CD14-positive monocyte (primary cell): ENCODE measurements at regions not wholly inside any gene's neighbourhood (a gene's known extent, or its start where the extent isn't known, plus 50 kb on each side); places are given as distances from the start of the nearest gene placed in this dataset.

Experiments
- DNase-seq, 3 donors: peaks; one replicate each; pipeline ENCODE4 v3.0.0-alpha.2; 2011 to 2022
- H2AFZ ChIP-seq: 2 replicates; pipeline ENCODE4 v1.6.0; 2012; ENCODE audit warnings: mild to moderate bottlenecking, low read depth, low read length, inconsistent platforms; ENCODE audit not compliant: insufficient read depth, poor library complexity, severe bottlenecking
- H3K27ac ChIP-seq, 2 donors: 1 replicate in 1 of 2; 2 replicates in 1 of 2; pipeline ENCODE4 v1.5.1; 2012 to 2013; ENCODE audit warnings: low read length in 2 of 2, control low read depth in 1 of 2, inconsistent platforms in 1 of 2, low read depth in 1 of 2, mild to moderate bottlenecking in 1 of 2
- H3K27me3 ChIP-seq, 2 donors: one replicate each; pipeline versions ENCODE4 v1.6.0 to v1.6.1; 2011 to 2013; ENCODE audit warnings: low read length in 2 of 2; ENCODE audit not compliant: control insufficient read depth in 2 of 2, insufficient read depth in 2 of 2
- H3K36me3 ChIP-seq, 2 donors: replicated peaks in 1 of 2; 1 replicate in 1 of 2; 2 replicates in 1 of 2; pipeline versions ENCODE4 v1.5.1 to v1.6.1; 2012 to 2013; ENCODE audit warnings: low read length in 2 of 2, control low read depth in 1 of 2, inconsistent platforms in 1 of 2, mild to moderate bottlenecking in 1 of 2; ENCODE audit not compliant: insufficient read depth in 2 of 2, control insufficient read depth in 1 of 2
- H3K4me1 ChIP-seq, 2 donors: 1 replicate in 1 of 2; 2 replicates in 1 of 2; pipeline versions ENCODE4 v1.5.1 to v1.6.1; 2012 to 2013; ENCODE audit warnings: low read length in 2 of 2, control low read depth in 1 of 2, inconsistent platforms in 1 of 2, mild to moderate bottlenecking in 1 of 2, moderate library complexity in 1 of 2; ENCODE audit not compliant: insufficient read depth in 2 of 2, control insufficient read depth in 1 of 2
- H3K4me2 ChIP-seq: replicated peaks from 2 replicates; pipeline ENCODE3; 2012; ENCODE audit warnings: low read length, moderate library complexity, mild to moderate bottlenecking; ENCODE audit not compliant: poor library complexity, severe bottlenecking; ENCODE audit errors: extremely low read depth
- H3K4me3 ChIP-seq, 3 experiments: fragments of 200-600 bp in 1 of 3; sonication (generic) in 1 of 3; replicated peaks in 1 of 3; 1 replicate in 2 of 3; 2 replicates in 1 of 3; pipeline ENCODE4 v1.5.1; 2011 to 2013; ENCODE audit warnings: low read length in 3 of 3, mild to moderate bottlenecking in 3 of 3, control low read depth in 2 of 3, low read depth in 2 of 3, inconsistent platforms in 1 of 3, moderate library complexity in 1 of 3
- H3K79me2 ChIP-seq: 2 replicates; pipeline ENCODE4 v1.6.0; 2012; ENCODE audit warnings: mild to moderate bottlenecking, control low read depth, inconsistent platforms, low read length, moderate library complexity; ENCODE audit not compliant: insufficient read depth
- H3K9ac ChIP-seq: 2 replicates; pipeline ENCODE4 v1.6.0; 2017; ENCODE audit warnings: low read length, mild to moderate bottlenecking; ENCODE audit not compliant: insufficient read depth, poor library complexity, severe bottlenecking
- H3K9me3 ChIP-seq, 2 donors: replicated peaks in 1 of 2; 1 replicate in 1 of 2; 2 replicates in 1 of 2; pipeline versions ENCODE4 v1.5.1 to v1.6.1; 2012 to 2013; ENCODE audit warnings: low read length in 2 of 2, control low read depth in 1 of 2; ENCODE audit not compliant: control insufficient read depth in 1 of 2, insufficient read depth in 1 of 2
- H4K20me1 ChIP-seq: 2 replicates; pipeline ENCODE4 v1.6.0; 2012; ENCODE audit warnings: mild to moderate bottlenecking, low read length, control low read depth, moderate library complexity; ENCODE audit not compliant: insufficient read depth
- H3K27ac Mint-ChIP-seq, 7 donors: one replicate each; pipeline ENCODE4 v1.8.0; 2020; ENCODE audit warnings: mild to moderate bottlenecking in 7 of 7, mixed read lengths in 7 of 7, moderate library complexity in 6 of 7, inconsistent platforms in 2 of 7
- H3K27me3 Mint-ChIP-seq, 3 donors: one replicate each; pipeline ENCODE4 v1.8.0; 2021 to 2022; ENCODE audit warnings: low read depth in 3 of 3, mild to moderate bottlenecking in 3 of 3, mixed read lengths in 3 of 3, moderate library complexity in 3 of 3, inconsistent platforms in 1 of 3
- H3K36me3 Mint-ChIP-seq, 2 donors: one replicate each; pipeline ENCODE4 v1.8.0; 2020; ENCODE audit warnings: mixed read lengths in 2 of 2, inconsistent platforms in 1 of 2, mild to moderate bottlenecking in 1 of 2
- H3K4me1 Mint-ChIP-seq: one replicate; pipeline ENCODE4 v1.8.0; 2020; ENCODE audit warnings: mild to moderate bottlenecking, mixed read lengths
- H3K4me3 Mint-ChIP-seq, 2 donors: one replicate each; pipeline ENCODE4 v1.8.0; 2020; ENCODE audit warnings: mild to moderate bottlenecking in 2 of 2, mixed read lengths in 2 of 2, moderate library complexity in 1 of 2
- H3K9me3 Mint-ChIP-seq, 7 donors: one replicate each; pipeline ENCODE4 v1.8.0; 2020 to 2022; ENCODE audit warnings: mixed read lengths in 7 of 7, mild to moderate bottlenecking in 6 of 7, moderate library complexity in 6 of 7, inconsistent platforms in 2 of 7
- CTCF ChIP-seq: fragments of 200-600 bp; IDR thresholded peaks from one replicate; pipeline ENCODE4 v1.8.0; 2022; ENCODE audit warnings: antibody characterized with exemption, mild to moderate bottlenecking
- WGBS: methylation state at CpG from one replicate; pipeline ENCODE4 v1.1.5; 2013; ENCODE audit warnings: missing lambda C conversion rate; ENCODE audit not compliant: insufficient coverage; 5-methylcytosine and 5-hydroxymethylcytosine counted together
- intact Hi-C, 2 donors: fragments of 100-400 bp; cut with micrococcal nuclease; formaldehyde crosslinking; loops; one replicate each; pipeline versions ENCODE4 v1.15.0 to v1.15.1; 2023

- no peak for TF ChIP-seq CTCF
- H3K4me2 ChIP-seq, result no peak overlapping the region
- H3K9me3 Mint-ChIP-seq, result peaks cover 0 to 9% (median 3%) of the 10 kb centered on the region in 7 donors
- H3K27me3 Mint-ChIP-seq, result peaks cover 4 to 9% (median 6%) of the 10 kb centered on the region in 3 donors
- 87% methylated on average over 3 of the region's 3 CpGs for WGBS
- H3K4me1 Mint-ChIP-seq, result no peaks in the 10 kb centered on the region
- no peak overlapping the region for H3K4me3 Mint-ChIP-seq
- H3K4me1 ChIP-seq, result no peaks in the 10 kb centered on the region
- H3K79me2 ChIP-seq, result no peaks in the 10 kb centered on the region
- no peak overlapping the region for H3K9ac ChIP-seq
- no peaks in the 10 kb centered on the region for H3K27me3 ChIP-seq
- intact Hi-C loops, result no loop called here
- H3K36me3 ChIP-seq, result no peaks in the 10 kb centered on the region
- H3K9me3 ChIP-seq, result no peaks in the 10 kb centered on the region
- H2AFZ ChIP-seq, result no peak overlapping the region
- no peak for DNase-seq
- H3K27ac Mint-ChIP-seq, result no peak overlapping the region
- no peak overlapping the region for H3K4me3 ChIP-seq
- H4K20me1 ChIP-seq, result no peaks in the 10 kb centered on the region
- H3K36me3 Mint-ChIP-seq, result no peaks in the 10 kb centered on the region
- H3K27ac ChIP-seq, result no peak overlapping the region
These were observed 185.0 kb downstream of the SREK1 start for GRCh38 chr5:66329078-66329477.

GRCh38 chr5:66333192-66333591, 189.1 kb downstream of the SREK1 start:
- no peak overlapping the region for H3K27ac ChIP-seq
- Mint-ChIP-seq H3K4me3 (no peak overlapping the region), H3K27ac (no peak overlapping the region), H3K4me1 (no peaks in the 10 kb centered on the region), H3K36me3 (no peaks in the 10 kb centered on the region), H3K9me3 (peaks cover 0 to 10% (median 4%) of the 10 kb centered on the region in 7 donors), H3K27me3 (peaks cover 4 to 8% (median 5%) of the 10 kb centered on the region in 3 donors)
- no peaks in the 10 kb centered on the region for H4K20me1 ChIP-seq
- H3K9ac ChIP-seq, result no peak overlapping the region
- no peaks in the 10 kb centered on the region for H3K36me3 ChIP-seq
- 94% methylated on average over 2 of the region's 3 CpGs for WGBS
- H3K9me3 ChIP-seq, result no peaks in the 10 kb centered on the region
- H3K4me3 ChIP-seq, result no peak overlapping the region
- no peaks in the 10 kb centered on the region for H3K79me2 ChIP-seq
- no peak overlapping the region for H2AFZ ChIP-seq
- DNase-seq, result no peak
- TF ChIP-seq CTCF, result no peak
- intact Hi-C loops, result no loop called here
- peaks cover 2% of the 10 kb centered on the region in 2 donors for H3K27me3 ChIP-seq
- H3K4me2 ChIP-seq, result no peak overlapping the region
- no peaks in the 10 kb centered on the region for H3K4me1 ChIP-seq
